Fibroblast of lung (primary cell): ENCODE measurements at regions not wholly inside any gene's neighbourhood (a gene's known extent, or its start where the extent isn't known, plus 50 kb on each side); places are given as distances from the start of the nearest gene placed in this dataset.

Source experiments
- DNase-seq, 2 donors: peaks; one replicate each; pipeline versions ENCODE4 v3.0.0 to v3.0.0-alpha.2; 2010; ENCODE audit warnings: low read depth in 2 of 2
- H2AFZ ChIP-seq: 2 replicates; pipeline ENCODE4 v1.5.1; 2012; ENCODE audit warnings: low read length, control low read depth, inconsistent platforms
- H3K27ac ChIP-seq: 2 replicates; pipeline ENCODE4 v1.5.1; 2011; ENCODE audit warnings: low read length, control low read depth; ENCODE audit not compliant: insufficient read depth
- H3K27me3 ChIP-seq: 2 replicates; pipeline ENCODE4 v1.5.1; 2011; ENCODE audit warnings: mild to moderate bottlenecking, low read length; ENCODE audit not compliant: control insufficient read depth, insufficient read depth
- H3K36me3 ChIP-seq: 2 replicates; pipeline ENCODE4 v1.5.1; 2011; ENCODE audit warnings: low read length; ENCODE audit not compliant: control insufficient read depth, insufficient read depth
- H3K4me1 ChIP-seq: 2 replicates; pipeline ENCODE4 v1.5.1; 2011; ENCODE audit warnings: low read length; ENCODE audit not compliant: control insufficient read depth, insufficient read depth; ENCODE audit errors: extremely low read depth
- H3K4me2 ChIP-seq: 2 replicates; pipeline ENCODE4 v1.5.1; 2011; ENCODE audit warnings: low read length, control low read depth; ENCODE audit not compliant: insufficient read depth; ENCODE audit errors: extremely low read depth
- H3K4me3 ChIP-seq, 4 experiments: fragments of 200-600 bp in 1 of 4; sonication (generic) in 1 of 4; replicated peaks in 1 of 4; 2 replicates each; pipeline ENCODE4 v1.5.1; 2011 to 2016; ENCODE audit warnings: low read length in 4 of 4, low read depth in 3 of 4, mild to moderate bottlenecking in 3 of 4, control low read depth in 2 of 4, inconsistent platforms in 1 of 4, mixed read lengths in 1 of 4; ENCODE audit not compliant: insufficient read depth in 1 of 4; ENCODE audit errors: control extremely low read depth in 1 of 4
- H3K79me2 ChIP-seq: 2 replicates; pipeline ENCODE4 v1.5.1; 2012; ENCODE audit warnings: mild to moderate bottlenecking, low read length, inconsistent platforms; ENCODE audit not compliant: control insufficient read depth, insufficient read depth
- H3K9ac ChIP-seq: 2 replicates; pipeline ENCODE4 v1.5.1; 2011; ENCODE audit warnings: mild to moderate bottlenecking, low read length, control low read depth; ENCODE audit not compliant: insufficient read depth
- H3K9me3 ChIP-seq: 2 replicates; pipeline ENCODE4 v1.5.1; 2012; ENCODE audit warnings: low read depth, low read length; ENCODE audit not compliant: control insufficient read depth, insufficient read depth
- H4K20me1 ChIP-seq: 2 replicates; pipeline ENCODE4 v1.5.1; 2011; ENCODE audit warnings: low read length; ENCODE audit not compliant: control insufficient read depth, insufficient read depth; ENCODE audit errors: extremely low read depth
- EZH2 ChIP-seq: IDR thresholded peaks from 2 replicates; pipeline ENCODE4 v1.5.1; 2012; ENCODE audit warnings: low read length, control low read depth, mild to moderate bottlenecking; ENCODE audit errors: missing control alignments
- TF ChIP-seq, protein P1 (sequence below), 2 donors: IDR thresholded peaks in 1 of 2; conservative IDR thresholded peaks in 1 of 2; 1 replicate in 1 of 2; 2 replicates in 1 of 2; pipeline ENCODE4 v1.5.1; 2011 to 2012; ENCODE audit warnings: low read length in 2 of 2, control low read depth in 1 of 2, inconsistent platforms in 1 of 2, low read depth in 1 of 2, mild to moderate bottlenecking in 1 of 2

- Histone ChIP-seq H3K79me2 (no peaks in the 10 kb centered on the region), H3K4me2 (no peak overlapping the region), H3K27me3 (no peaks in the 10 kb centered on the region), H3K27ac (no peak overlapping the region), H4K20me1 (no peaks in the 10 kb centered on the region), H3K4me1 (no peaks in the 10 kb centered on the region), H3K36me3 (no peaks in the 10 kb centered on the region), H3K9ac (no peak overlapping the region), H2AFZ (no peak overlapping the region), H3K9me3 (no peaks in the 10 kb centered on the region), H3K4me3 (no peak overlapping the region)
- DNase-seq = no peak
- TF ChIP-seq, protein P1, sequence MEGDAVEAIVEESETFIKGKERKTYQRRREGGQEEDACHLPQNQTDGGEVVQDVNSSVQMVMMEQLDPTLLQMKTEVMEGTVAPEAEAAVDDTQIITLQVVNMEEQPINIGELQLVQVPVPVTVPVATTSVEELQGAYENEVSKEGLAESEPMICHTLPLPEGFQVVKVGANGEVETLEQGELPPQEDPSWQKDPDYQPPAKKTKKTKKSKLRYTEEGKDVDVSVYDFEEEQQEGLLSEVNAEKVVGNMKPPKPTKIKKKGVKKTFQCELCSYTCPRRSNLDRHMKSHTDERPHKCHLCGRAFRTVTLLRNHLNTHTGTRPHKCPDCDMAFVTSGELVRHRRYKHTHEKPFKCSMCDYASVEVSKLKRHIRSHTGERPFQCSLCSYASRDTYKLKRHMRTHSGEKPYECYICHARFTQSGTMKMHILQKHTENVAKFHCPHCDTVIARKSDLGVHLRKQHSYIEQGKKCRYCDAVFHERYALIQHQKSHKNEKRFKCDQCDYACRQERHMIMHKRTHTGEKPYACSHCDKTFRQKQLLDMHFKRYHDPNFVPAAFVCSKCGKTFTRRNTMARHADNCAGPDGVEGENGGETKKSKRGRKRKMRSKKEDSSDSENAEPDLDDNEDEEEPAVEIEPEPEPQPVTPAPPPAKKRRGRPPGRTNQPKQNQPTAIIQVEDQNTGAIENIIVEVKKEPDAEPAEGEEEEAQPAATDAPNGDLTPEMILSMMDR (conservative IDR thresholded peaks at IDR 0.05 in 1 of 2, IDR thresholded peaks at IDR 0.05 in 1 of 2; ENCODE audit: low read depth in 1 of 2, low read length in 2 of 2) = no peak
- no peak for TF ChIP-seq EZH2
These were observed 1182.9 kb upstream of the LRRTM3 start for GRCh38 chr10:65742906-65743305.

- H4K20me1 ChIP-seq = no peaks in the 10 kb centered on the region
- TF ChIP-seq, protein P1 (conservative IDR thresholded peaks at IDR 0.05 in 1 of 2, IDR thresholded peaks at IDR 0.05 in 1 of 2; ENCODE audit: low read depth in 1 of 2, low read length in 2 of 2) = no peak
- TF ChIP-seq EZH2 = no peak
- no peak overlapping the region for H3K4me3 ChIP-seq
These were observed 1174.6 kb upstream of the LRRTM3 start for GRCh38 chr10:65751218-65751617.

DNA sequence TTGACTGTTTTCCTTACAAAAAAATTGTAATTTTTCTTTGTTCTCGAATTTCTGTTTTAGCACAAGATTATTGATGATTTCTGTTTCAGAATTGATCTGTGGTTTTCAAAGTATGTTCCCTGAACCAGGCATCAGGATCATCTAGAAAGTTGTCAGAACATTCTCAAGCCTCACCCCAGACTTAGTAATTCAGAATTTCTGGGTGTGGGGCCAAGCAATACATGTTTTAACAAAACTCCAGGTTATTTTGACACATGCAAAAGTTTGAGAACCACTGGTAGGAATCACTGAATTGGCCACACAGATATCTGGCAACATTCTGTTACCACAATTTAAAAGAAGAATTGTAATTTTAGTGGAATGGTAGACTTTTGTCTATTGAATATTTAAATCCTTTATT is 1173.9 kb upstream of the LRRTM3 start:
- H3K27me3 ChIP-seq = no peaks in the 10 kb centered on the region
- H3K27ac ChIP-seq = no peak overlapping the region
- H3K36me3 ChIP-seq = no peaks in the 10 kb centered on the region
- TF ChIP-seq EZH2 = no peak
- TF ChIP-seq, protein P1 (conservative IDR thresholded peaks at IDR 0.05 in 1 of 2, IDR thresholded peaks at IDR 0.05 in 1 of 2; ENCODE audit: low read depth in 1 of 2, low read length in 2 of 2) = no peak
- no peaks in the 10 kb centered on the region for H3K9me3 ChIP-seq
- H3K9ac ChIP-seq = no peak overlapping the region
- DNase-seq = no peak
- no peaks in the 10 kb centered on the region for H4K20me1 ChIP-seq
- H2AFZ ChIP-seq = no peak overlapping the region
- no peak overlapping the region for H3K4me2 ChIP-seq
- no peaks in the 10 kb centered on the region for H3K4me1 ChIP-seq
- no peaks in the 10 kb centered on the region for H3K79me2 ChIP-seq
- no peak overlapping the region for H3K4me3 ChIP-seq

More at GRCh38 chr10:65751218-65751617, 1174.6 kb upstream of the LRRTM3 start:
- Histone ChIP-seq H3K27me3 (no peaks in the 10 kb centered on the region), H3K4me1 (no peaks in the 10 kb centered on the region), H3K79me2 (no peaks in the 10 kb centered on the region), H3K9ac (no peak overlapping the region), H3K4me2 (no peak overlapping the region), H2AFZ (no peak overlapping the region), H3K9me3 (no peaks in the 10 kb centered on the region), H3K36me3 (no peaks in the 10 kb centered on the region), H3K27ac (no peak overlapping the region)
- no peak for DNase-seq
